ENCODE measurements at regions not wholly inside any gene's neighbourhood (a gene's known extent, or its start where the extent isn't known, plus 50 kb on each side); places are given as distances from the start of the nearest gene placed in this dataset.
"Not testable (repeated sequence)": the region's sequence is repeated elsewhere in the genome, so short reads cannot be mapped to it uniquely, and the experiment has no call there.

DNA sequence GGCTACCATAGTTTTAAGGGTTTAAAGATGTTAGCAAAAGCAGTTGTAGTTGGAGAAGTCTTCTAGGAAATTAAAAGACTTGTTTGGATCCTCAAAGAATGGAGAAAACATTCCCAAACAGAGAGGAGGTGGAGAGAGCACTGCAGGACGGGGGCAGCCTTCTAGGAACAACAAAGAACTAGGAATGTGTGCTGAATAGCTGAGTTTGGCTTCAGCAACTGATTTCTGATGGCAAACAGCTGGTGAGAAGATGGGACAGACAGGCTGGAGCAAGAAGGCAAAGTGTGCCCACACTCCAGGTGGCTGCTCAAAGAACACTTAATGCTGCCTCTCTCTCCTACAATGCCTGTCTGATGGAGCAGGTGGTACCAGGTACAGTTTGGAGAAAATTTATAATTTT, 1331.1 kb downstream of the ADGRL3 start:
- DNase-seq (ENCODE audit: low spot score) = no peak

DNA sequence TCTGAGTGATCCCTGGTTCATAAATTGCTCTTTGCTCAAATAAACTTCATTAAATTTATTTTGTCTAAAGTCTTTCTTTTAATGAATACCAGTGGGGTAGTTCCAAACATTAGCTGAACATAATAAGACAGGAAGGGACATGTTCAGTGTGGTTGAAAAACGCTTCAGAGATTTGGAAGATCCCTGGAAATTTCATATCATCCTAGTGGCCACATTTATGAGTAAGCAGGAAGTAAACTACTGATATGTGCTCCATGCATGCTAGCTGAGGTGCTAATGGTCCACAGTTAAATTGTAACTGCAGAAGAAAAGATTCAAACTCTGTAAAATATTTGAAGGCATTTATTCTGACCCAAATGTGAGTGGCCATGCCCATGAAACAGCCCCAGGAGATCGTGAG, 1328.7 kb downstream of the ADGRL3 start:
- no peak for DNase-seq (ENCODE audit: low spot score)

DNA sequence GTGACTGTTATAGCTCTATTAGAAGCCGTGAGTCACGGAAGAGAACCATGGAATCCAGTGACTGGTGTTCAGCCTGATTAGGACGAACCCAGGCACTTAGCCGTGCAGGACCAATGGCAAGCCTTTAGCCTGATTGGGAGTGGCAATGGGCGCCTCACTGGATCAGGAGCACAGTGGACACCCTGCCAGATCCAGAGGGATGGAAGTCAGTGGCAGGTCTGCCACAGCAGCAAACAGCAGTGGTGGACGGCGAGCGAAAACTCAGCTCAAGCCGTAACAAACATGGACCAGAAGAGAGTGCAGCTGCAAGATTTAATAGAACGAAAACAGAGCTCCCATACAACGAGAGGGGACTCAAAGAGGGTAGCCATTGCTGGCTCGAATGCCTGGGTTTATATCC, 1326.5 kb downstream of the ADGRL3 start:
- no peak for DNase-seq (ENCODE audit: low spot score)

DNA sequence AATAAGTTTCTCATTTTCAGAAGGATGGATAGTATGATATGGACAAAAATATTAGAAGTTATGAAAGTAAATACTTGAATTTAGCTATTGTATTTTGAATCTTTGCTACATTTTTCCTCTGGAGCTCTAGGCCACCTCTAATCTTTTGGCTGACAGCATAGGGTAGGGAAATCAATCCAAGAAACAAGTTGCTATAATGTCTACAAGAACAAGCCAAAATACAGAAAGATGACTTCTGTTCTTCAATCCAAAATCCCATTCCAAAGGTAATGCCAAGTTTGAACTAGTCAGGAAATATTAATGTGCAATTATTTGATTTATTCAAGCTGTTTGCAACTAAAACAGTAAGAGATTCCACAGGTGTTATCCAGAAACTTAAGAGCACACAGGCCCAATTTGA, 1323.1 kb downstream of the ADGRL3 start:
- no peak for DNase-seq (ENCODE audit: low spot score)

DNA sequence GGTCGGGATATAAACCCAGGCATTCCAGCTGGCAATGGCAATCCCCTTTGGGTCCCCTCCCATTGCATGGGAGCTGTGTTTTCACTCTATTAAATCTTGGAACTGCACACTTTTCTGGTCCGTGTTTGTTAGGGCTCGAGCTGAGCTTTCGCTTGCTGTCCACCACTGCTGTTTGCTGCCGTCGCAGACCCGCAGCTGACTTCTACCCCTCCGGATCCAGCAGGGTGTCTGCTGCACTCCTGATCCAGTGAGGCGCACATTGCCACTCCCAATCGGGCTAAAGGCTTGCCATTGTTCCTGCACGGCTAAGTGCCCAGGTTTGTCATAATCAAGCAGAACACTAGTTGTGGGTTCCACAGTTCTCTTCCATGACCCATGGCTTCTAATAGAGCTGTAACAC, 1322.1 kb downstream of the ADGRL3 start:
- DNase-seq (ENCODE audit: low spot score) = no peak

DNA sequence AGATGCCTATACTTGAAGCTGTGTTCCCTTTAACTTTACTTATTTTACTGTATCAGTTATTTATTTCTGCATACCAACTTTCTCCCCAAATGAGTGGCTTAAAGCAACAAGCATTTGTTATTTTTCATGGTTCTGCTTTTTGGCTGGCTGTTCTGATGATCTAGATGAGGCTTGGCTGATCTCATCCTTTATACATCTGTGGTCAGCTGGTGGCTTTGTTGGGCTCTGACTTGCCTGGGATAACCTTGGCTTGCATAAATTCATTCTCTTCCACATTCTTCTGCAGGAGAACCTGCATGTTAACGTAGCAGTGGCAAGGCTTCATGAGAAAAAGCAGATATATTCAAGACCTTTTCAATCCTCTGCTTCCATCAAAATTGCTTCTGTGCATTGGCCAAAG, 1317.6 kb downstream of the ADGRL3 start:
- DNase-seq (ENCODE audit: low spot score) = no peak

DNA sequence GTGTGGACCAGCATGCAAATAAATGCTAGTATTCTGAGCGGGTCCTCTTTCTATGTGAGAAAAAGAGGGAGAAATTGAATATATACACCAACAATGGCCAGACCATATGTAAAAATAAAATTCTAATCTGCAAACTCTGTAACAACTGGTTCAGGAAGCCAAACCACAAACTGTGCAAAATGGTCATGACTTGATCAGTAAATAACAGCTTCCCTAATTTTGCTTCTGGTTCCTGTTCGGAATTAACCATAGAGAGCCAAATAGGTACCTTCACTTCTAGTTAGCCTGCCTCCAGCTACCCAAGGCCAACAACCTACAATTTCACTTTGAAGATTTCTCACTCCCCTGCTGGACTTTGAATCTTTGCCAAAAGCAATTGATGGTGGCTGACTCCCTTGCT, 1313.2 kb downstream of the ADGRL3 start:
- DNase-seq (ENCODE audit: low spot score) = no peak

DNA sequence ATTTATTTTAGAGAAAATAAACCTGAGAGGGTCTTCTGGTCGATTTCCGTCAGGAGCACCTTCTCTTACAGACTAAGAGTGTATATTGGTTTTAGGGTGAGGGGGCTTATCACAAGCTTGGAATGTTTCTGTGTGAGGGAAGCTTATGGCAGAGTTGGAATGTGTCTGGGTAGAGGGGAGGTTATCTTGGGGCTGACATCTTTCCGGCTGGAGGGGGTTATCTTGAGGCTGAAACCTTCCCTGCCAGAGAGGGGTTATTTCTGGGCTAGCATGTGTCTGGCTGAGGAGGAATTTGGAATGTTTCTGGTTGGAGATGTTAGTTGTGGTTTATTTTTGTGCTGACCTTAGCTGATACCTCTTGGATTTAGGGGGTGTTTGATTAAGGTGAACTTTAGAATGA, 1312.1 kb downstream of the ADGRL3 start:
- no peak for DNase-seq (ENCODE audit: low spot score)

DNA sequence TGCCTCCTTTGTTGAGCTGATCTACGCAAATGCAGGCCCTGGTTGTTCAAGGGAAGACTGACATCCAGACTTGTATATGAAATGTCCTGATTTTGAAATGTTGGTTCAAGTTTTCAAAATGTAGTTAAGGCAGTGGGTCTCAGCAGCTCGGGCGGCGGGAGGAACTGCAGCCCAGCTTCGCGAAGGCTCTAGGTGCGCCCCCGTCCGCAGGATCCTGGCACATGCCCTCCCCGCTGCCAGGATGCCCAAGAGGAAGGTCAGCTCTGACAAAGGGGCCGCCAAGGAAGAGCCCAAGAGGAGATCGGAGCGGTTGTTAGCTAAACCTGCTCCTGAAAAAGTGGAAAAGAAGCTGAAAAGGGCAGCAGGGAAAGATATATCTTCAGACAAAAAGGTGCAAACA, 1310.1 kb downstream of the ADGRL3 start:
- no peak for DNase-seq (ENCODE audit: low spot score)

DNA sequence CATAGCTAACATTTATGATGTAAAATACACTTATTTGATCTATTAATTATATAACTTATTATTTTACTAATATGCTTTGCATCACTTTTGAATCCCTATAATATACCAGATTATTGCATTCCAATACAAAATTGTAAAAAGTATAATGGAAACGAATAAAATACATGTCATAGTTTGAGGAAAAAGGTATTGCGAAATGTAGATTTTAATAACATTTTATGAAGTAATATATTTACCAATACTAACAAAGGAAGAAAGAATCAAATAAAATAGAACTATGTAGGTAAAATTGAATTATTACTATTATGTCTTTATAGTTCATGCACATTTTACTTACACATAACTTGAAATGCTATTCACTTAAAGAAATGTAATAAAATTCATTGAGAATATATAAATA, 1300.2 kb downstream of the ADGRL3 start:
- DNase-seq (ENCODE audit: low spot score) = no peak

DNA sequence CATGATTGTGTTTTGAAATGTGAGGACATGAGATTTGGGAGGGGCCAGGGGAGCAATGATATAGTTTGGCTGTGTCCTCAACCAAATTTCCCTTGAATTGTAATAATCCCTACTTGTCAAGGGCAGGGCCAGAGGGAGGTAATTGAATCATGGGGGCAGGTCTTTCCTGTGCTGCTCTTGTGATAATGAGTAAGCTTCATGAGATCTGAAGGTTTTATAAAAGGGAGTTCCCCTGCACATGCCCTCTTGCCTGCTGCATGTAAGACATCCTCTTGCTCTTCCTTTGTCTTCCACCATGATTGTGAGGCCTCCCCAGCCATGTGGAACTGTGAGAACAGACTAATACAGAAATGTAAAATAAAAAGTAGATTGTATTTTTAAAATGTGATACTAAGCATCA, 1294.9 kb downstream of the ADGRL3 start:
- DNase-seq (ENCODE audit: low spot score) = no peak

DNA sequence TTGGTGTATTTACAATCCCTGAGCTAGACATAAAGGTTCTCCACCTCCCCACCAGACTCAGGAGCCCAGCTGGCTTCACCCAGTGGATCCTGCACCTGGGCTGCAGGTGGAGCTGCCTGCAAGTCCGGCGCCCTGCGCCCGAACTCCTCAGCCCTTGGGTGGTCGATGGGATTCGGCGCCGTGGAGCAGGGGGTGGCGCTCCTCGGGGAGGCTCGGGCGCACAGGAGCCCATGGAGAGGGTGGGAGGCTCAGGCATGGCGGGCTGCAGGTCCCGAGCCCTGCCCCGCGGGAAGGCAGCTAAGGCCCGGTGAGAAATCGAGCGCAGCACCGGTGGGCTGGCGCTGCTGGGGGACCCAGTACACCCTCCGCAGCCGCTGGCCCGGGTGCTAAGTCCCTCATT, 1291.6 kb downstream of the ADGRL3 start:
- not testable (repeated sequence) for DNase-seq (ENCODE audit: low spot score)

DNA sequence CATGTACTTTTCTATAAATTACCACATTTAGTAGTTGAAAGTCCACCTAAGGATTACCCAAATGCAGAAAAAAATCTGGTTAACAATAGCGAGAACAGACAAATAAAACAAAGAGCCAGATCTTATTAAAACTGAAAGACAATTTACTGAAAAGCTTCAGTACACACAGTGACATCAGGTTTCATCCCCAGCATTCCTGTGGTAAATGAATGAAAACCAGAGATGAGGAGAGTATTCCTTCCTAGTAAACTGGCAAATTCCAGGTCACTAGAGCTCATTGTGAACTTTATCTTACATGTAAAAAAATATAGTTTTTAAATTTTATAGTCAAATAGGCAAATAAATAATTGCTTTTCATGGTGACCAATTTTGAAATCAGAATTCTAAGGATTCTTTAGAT, 1290.5 kb downstream of the ADGRL3 start:
- DNase-seq (ENCODE audit: low spot score) = no peak

DNA sequence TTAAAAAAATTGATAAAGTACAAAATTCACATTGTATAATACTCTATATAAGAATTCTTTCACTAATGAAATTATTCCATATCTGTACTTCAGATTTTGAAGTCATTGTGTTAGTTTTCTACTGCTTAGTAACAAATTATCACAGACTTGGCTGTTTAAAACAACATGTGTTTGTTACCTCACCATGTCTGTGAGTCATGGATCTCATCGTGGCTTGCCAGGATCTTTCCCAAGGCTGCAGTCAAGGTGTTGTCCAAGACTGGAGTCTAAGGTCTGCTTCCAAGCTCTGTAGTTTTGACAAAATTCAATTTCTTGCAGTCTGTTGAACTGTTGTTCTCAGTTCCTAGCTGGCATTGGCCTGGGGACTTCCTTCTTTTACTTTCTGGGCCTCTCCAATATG, 1286.9 kb downstream of the ADGRL3 start:
- DNase-seq (ENCODE audit: low spot score) = no peak

DNA sequence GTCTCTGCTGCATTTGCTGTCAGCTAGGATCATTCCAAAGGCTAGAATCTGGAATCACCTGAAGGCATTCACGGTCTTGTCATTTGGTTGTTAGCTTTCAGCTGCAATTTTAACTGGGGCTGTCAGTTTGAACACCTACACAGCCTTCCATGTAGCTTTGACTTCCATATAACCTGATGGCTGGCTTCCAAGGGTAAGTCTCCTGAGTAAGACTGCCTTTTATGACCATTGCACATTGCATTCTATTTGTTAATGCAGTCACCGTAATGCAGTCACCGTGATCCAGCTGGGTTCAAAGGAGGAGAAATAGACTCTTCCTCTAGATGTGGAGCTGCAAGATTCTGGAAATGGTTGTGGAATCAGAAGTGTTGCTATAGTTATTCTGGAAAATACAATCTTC, 1284.2 kb downstream of the ADGRL3 start:
- no peak for DNase-seq (ENCODE audit: low spot score)

DNA sequence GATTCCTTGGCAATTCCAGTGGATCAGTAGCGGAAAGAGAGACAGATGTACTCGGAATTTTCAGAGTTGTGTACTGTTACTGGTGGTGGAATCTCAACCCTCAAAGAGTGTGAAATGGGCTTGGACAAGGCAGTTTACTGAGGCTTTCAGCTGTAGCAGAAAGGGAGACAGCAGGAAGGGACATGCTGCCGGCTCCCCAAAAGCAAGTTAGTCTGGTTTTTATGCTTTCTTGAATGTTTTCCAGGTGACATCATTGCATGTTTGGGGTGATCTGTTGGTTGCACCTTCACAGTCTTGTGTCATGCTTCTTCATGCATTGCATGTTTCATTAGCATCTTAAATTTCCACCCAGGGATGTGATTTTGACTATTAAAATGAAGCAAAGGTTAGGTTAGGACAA, 1282.2 kb downstream of the ADGRL3 start:
- no peak for DNase-seq (ENCODE audit: low spot score)

DNA sequence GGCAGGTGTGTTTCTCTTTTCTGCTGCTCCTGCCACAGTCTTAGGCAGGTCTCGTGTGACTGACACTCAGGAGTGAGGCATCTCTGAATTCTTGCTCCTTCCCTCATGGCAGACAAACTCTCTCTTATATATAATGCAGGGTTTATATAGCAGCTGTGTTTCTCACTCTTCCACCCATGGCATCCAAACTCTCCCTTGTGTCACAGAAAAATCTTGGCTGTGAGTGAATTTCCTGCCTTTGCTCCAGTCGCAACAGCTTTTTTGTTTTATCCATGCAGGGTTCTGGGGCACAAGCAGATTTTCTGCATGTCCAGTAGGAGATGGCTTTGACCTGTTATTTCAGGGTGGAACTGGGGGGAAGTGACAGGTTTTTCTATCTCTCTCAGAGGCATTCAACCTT, 1275.5 kb downstream of the ADGRL3 start:
- DNase-seq (ENCODE audit: low spot score) = no peak

DNA sequence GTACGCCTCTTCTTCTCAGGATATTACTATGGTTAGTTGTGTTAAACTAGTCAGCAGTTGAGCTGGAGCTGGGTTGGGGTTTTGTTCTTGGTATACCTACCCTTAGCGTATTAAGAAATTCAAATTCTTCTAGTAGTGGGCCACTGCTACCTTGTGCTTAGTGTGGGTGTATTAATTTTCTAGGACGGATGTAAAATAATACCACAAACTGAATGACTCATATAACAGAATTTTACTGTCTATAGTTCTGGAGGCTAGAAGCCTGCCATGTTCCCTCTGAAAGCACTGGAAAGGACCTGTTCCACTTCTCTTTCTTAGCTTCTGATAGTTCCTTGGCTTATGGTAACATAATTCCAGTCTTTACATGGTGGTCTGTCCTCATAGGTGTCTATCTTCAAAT, 1274.7 kb downstream of the ADGRL3 start:
- DNase-seq (ENCODE audit: low spot score) = no peak

DNA sequence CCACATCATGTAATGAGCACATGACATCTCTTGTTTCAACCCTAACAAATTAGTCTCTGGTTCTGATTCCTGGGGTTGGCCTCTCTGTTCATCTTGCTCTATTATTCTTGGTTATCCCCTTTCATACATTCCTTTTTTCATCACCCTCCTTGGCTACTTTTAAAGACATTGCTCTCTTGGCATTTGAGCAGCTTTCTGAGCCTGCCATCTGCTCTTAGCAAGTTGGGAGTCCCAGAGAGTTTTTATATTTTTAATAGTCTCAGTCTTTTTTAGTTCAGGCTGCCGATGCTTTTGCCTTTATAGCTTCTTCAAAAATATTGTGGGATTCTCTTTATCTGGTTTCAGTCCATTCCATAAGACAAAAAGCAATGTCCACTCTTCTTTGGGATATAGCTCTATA, 1270.9 kb downstream of the ADGRL3 start:
- DNase-seq (ENCODE audit: low spot score) = no peak

DNA sequence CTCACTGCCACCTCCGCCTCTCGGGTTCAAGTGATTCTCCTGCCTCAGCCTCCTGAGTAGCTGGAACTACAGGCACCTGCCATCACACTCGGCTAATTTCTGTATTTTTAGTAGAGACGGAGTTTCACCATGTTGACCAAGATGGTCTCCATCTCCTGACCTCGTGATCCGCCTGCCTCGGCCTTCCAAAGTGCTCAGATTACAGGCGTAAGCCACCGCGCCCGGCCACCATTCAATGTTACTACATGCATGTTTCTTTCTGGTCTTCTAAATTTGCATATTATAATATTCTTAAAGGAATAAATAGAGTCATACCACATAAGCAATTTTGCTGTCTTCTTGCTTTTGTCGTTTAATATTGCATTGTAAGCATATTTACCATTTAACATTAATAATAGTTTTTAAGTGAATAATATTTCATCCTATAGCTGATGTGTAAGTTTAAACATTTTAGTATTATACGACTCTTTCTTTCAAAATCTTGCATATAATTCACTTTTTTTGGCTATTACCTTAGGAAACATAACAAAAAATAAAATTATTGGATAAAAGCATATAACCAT, 1270.4 kb downstream of the ADGRL3 start:
- DNase-seq (ENCODE audit: low spot score) = no peak

DNA sequence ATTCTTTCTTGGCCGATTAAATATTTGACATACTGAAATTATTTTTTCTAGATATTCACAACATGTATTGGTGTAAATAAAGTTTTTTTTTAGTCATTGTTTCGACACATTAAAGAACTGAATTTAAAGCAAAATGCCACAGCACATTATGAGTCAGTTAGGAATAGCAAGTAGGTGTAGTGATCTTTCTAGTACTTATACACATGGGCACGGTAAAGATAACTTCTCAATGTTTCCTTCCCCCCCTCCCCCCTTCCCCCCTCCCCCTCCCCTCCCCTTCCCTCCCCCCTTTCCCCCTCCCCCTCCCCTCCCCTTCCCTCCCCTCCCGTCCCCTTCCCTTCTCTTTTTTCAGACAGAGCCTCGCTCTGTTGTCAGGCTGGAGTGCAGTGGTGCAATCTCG, 1269.9 kb downstream of the ADGRL3 start:
- no peak for DNase-seq (ENCODE audit: low spot score)

DNA sequence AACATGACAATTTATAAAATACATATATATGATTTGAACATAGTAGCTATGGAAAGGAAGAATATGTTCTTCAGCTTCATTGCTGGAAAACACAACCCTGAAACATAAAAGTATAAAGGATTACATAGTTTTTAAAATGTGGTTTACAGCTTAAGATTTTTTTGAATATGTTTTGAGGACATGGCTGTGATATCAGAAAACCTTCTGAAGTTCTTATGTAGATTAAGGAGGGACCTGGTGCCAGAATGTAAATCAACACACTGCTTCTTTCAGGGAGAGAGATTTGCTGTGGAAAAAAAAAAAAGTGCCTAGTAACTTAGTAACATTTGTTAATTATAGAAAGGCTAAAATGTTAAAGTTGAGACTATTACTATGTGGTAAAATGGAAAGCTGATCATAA, 1261.8 kb downstream of the ADGRL3 start:
- no peak for DNase-seq (ENCODE audit: low spot score)

DNA sequence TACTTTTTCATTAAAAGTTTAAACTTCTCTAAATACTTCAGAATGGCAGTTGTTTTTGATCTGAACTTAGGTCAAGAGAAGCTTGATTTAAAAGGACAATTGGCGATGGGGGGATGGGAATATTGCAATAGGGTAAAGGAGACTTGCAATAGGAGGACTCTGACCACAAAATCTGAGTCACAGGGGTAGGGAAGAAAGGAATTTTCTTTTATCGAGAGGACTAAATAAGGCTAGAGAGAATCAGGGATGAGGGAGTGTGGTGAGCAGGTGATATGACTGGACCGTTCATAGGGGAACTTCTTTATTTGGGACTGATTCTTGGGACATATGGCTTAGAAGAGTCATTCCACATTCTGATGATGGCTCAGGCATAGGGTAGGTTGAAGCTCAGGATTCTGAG, 1260.2 kb downstream of the ADGRL3 start:
- no peak for DNase-seq (ENCODE audit: low spot score)

DNA sequence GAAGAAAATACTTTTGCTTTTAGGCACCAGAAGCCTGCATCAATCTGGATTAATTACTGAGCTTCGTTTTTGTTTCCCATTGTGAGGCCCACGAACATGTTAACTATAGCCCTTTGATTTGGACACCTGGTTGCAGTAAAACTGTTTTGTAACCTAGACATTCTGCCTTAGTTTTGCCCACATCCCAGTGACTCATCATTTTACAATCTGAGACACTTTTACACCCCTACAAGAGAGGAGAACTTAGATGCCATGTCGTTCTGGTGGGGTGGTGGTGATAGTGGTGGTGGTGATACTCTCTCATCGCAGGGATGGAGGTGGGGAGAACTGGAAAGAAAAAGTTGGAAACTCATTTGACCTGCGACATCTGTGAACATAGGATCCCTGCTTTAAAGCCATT, 1257.2 kb downstream of the ADGRL3 start:
- DNase-seq (ENCODE audit: low spot score) = no peak

DNA sequence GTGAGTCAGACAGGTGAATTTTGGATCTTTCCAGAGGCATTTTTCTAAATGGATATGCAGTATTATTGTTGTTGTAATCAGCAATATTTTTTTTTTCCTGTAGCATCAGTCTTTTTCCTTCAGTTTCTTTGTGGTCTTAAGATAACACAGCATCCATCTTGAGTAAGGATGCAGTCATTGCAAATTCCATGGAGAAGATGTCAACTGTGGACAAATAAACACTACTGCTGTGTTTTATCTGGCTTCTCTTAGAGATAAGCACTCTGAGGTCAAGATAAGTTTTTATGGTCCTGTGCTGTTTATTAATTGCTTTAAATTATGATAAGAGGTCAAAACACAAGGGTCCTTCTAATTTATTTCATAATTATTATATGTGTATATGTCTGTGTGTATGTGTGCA, 1255.7 kb downstream of the ADGRL3 start:
- DNase-seq (ENCODE audit: low spot score) = no peak
